ENCODE measurements at regions not wholly inside any gene's neighbourhood (a gene's known extent, or its start where the extent isn't known, plus 50 kb on each side); places are given as distances from the start of the nearest gene placed in this dataset.
"Not testable (repeated sequence)": the region's sequence is repeated elsewhere in the genome, so short reads cannot be mapped to it uniquely, and the experiment has no call there.

GRCh38 chr4:155578219-155578618, 88.4 kb upstream of the GUCY1A1 start:
- Histone ChIP-seq H3K36me3 (ENCODE audit: control insufficient read depth in 2 of 2, extremely low read depth in 1 of 2, insufficient read depth in 2 of 2, low read length in 2 of 2) (no peaks in the 10 kb centered on the region), H4K20me1 (ENCODE audit: control insufficient read depth, extremely low read depth, insufficient read depth, low read length) (no peaks in the 10 kb centered on the region), H3K27me3 (ENCODE audit: control insufficient read depth, extremely low read depth, insufficient read depth, low read length) (no peaks in the 10 kb centered on the region), H3K9me3 (ENCODE audit: control insufficient read depth, low read depth, low read length) (no peaks in the 10 kb centered on the region), H3K9ac (ENCODE audit: control insufficient read depth, extremely low read depth, insufficient read depth, low read length) (no peak overlapping the region), H3K4me1 (ENCODE audit: control insufficient read depth, extremely low read depth, insufficient read depth, low read length) (no peaks in the 10 kb centered on the region), H3K9me1 (ENCODE audit: control insufficient read depth, extremely low read depth, insufficient read depth, low read length) (no peaks in the 10 kb centered on the region), H2AFZ (ENCODE audit: control insufficient read depth, low read length) (no peak overlapping the region), H3K27ac (ENCODE audit: control insufficient read depth, insufficient read depth, low read length) (no peak overlapping the region), H3K4me2 (ENCODE audit: control insufficient read depth, extremely low read depth, insufficient read depth, low read depth, low read length) (no peak overlapping the region), H3K79me2 (ENCODE audit: control insufficient read depth, insufficient read depth, low read length) (no peaks in the 10 kb centered on the region), H3K4me3 (ENCODE audit: control insufficient read depth in 2 of 3, extremely low read depth in 1 of 3, insufficient read depth in 2 of 3, low read depth in 1 of 3, low read length in 3 of 3) (no peak overlapping the region)
- no peak for TF ChIP-seq EZH2 (IDR thresholded peaks at IDR 0.05; ENCODE audit: low read length)
- TF ChIP-seq CTCF (optimal IDR thresholded peaks at IDR 0.05 in 1 of 3, IDR thresholded peaks at IDR 0.05 in 1 of 3, conservative IDR thresholded peaks at IDR 0.05 in 1 of 3; ENCODE audit: extremely low read depth in 1 of 3, insufficient read depth in 2 of 3, low read length in 3 of 3) = no peak
- FAIRE-seq (no peak), DNase-seq (ENCODE audit: low read depth, low spot score) (no peak)
- dilution Hi-C loops (cut with MboI; ENCODE audit: extremely low pct_ligation_motif_present, low sequenced_read_pairs) = no loop called here

GRCh38 chr4:155574329-155574728, 92.3 kb upstream of the GUCY1A1 start:
- H3K4me1 ChIP-seq (ENCODE audit: control insufficient read depth, extremely low read depth, insufficient read depth, low read length); H3K9ac ChIP-seq (ENCODE audit: control insufficient read depth, extremely low read depth, insufficient read depth, low read length); H3K36me3 ChIP-seq (ENCODE audit: control insufficient read depth in 2 of 2, extremely low read depth in 1 of 2, insufficient read depth in 2 of 2, low read length in 2 of 2); H3K27me3 ChIP-seq (ENCODE audit: control insufficient read depth, extremely low read depth, insufficient read depth, low read length); H3K27ac ChIP-seq (ENCODE audit: control insufficient read depth, insufficient read depth, low read length); H3K79me2 ChIP-seq (ENCODE audit: control insufficient read depth, insufficient read depth, low read length); dilution Hi-C loops (cut with MboI; ENCODE audit: extremely low pct_ligation_motif_present, low sequenced_read_pairs); H3K9me1 ChIP-seq (ENCODE audit: control insufficient read depth, extremely low read depth, insufficient read depth, low read length); H4K20me1 ChIP-seq (ENCODE audit: control insufficient read depth, extremely low read depth, insufficient read depth, low read length); H3K4me2 ChIP-seq (ENCODE audit: control insufficient read depth, extremely low read depth, insufficient read depth, low read depth, low read length); H2AFZ ChIP-seq (ENCODE audit: control insufficient read depth, low read length); H3K9me3 ChIP-seq (ENCODE audit: control insufficient read depth, low read depth, low read length); FAIRE-seq; H3K4me3 ChIP-seq (ENCODE audit: control insufficient read depth in 2 of 3, extremely low read depth in 1 of 3, insufficient read depth in 2 of 3, low read depth in 1 of 3, low read length in 3 of 3); DNase-seq (ENCODE audit: low read depth, low spot score): not testable (repeated sequence)

- TF ChIP-seq CTCF (optimal IDR thresholded peaks at IDR 0.05 in 1 of 3, IDR thresholded peaks at IDR 0.05 in 1 of 3, conservative IDR thresholded peaks at IDR 0.05 in 1 of 3; ENCODE audit: extremely low read depth in 1 of 3, insufficient read depth in 2 of 3, low read length in 3 of 3) (no peak), EZH2 (IDR thresholded peaks at IDR 0.05; ENCODE audit: low read length) (no peak)
- dilution Hi-C loops (cut with MboI; ENCODE audit: extremely low pct_ligation_motif_present, low sequenced_read_pairs) = no loop called here
Observed at GRCh38 chr4:155573126-155573525, 93.5 kb upstream of the GUCY1A1 start.

More at GRCh38 chr4:155573126-155573525, 93.5 kb upstream of the GUCY1A1 start:
- H2AFZ ChIP-seq (ENCODE audit: control insufficient read depth, low read length) = no peak overlapping the region
- no peaks in the 10 kb centered on the region for H4K20me1 ChIP-seq (ENCODE audit: control insufficient read depth, extremely low read depth, insufficient read depth, low read length)
- H3K4me3 ChIP-seq (ENCODE audit: control insufficient read depth in 2 of 3, extremely low read depth in 1 of 3, insufficient read depth in 2 of 3, low read depth in 1 of 3, low read length in 3 of 3) = no peak overlapping the region
- H3K36me3 ChIP-seq (ENCODE audit: control insufficient read depth in 2 of 2, extremely low read depth in 1 of 2, insufficient read depth in 2 of 2, low read length in 2 of 2) = no peaks in the 10 kb centered on the region
- no peaks in the 10 kb centered on the region for H3K79me2 ChIP-seq (ENCODE audit: control insufficient read depth, insufficient read depth, low read length)
- H3K9me3 ChIP-seq (ENCODE audit: control insufficient read depth, low read depth, low read length) = no peaks in the 10 kb centered on the region
- no peak overlapping the region for H3K4me2 ChIP-seq (ENCODE audit: control insufficient read depth, extremely low read depth, insufficient read depth, low read depth, low read length)
- DNase-seq (ENCODE audit: low read depth, low spot score) (no peak), FAIRE-seq (no peak)
- H3K27me3 ChIP-seq (ENCODE audit: control insufficient read depth, extremely low read depth, insufficient read depth, low read length) = no peaks in the 10 kb centered on the region
- H3K9me1 ChIP-seq (ENCODE audit: control insufficient read depth, extremely low read depth, insufficient read depth, low read length) = no peaks in the 10 kb centered on the region
- H3K9ac ChIP-seq (ENCODE audit: control insufficient read depth, extremely low read depth, insufficient read depth, low read length) = no peak overlapping the region
- H3K27ac ChIP-seq (ENCODE audit: control insufficient read depth, insufficient read depth, low read length) = no peak overlapping the region
- no peaks in the 10 kb centered on the region for H3K4me1 ChIP-seq (ENCODE audit: control insufficient read depth, extremely low read depth, insufficient read depth, low read length)
